GM23338 (cell line): ENCODE measurements at regions not wholly inside any gene's neighbourhood (a gene's known extent, or its start where the extent isn't known, plus 50 kb on each side); places are given as distances from the start of the nearest gene placed in this dataset.

ENCODE experiments used
- ATAC-seq: fragments of 200-7000 bp; cut with Tn5 transposase; 3 replicates; pipeline ENCODE4 v1.9.1; 2020
- DNase-seq: peaks from one replicate; pipeline ENCODE4 v3.0.0-alpha.2; 2015; ENCODE audit warnings: low spot score
- H2AFZ ChIP-seq: fragments of 200-600 bp; sonication (generic); 2 replicates; pipeline ENCODE4 v1.8.0; 2016; ENCODE audit warnings: antibody characterized with exemption, mild to moderate bottlenecking, moderate library complexity
- H3F3A ChIP-seq: fragments of 200-600 bp; sonication (generic); replicated peaks from 2 replicates; pipeline ENCODE4 v1.8.0; 2017; ENCODE audit warnings: antibody characterized with exemption, mixed run types, low read depth
- H3K27ac ChIP-seq: fragments of 200-600 bp; sonication (generic); 2 replicates; pipeline ENCODE4 v1.6.1; 2016; ENCODE audit warnings: low read depth
- H3K27me3 ChIP-seq: fragments of 200-600 bp; sonication (generic); 2 replicates; pipeline ENCODE4 v1.8.0; 2016; ENCODE audit warnings: mild to moderate bottlenecking, mixed run types, moderate library complexity; ENCODE audit not compliant: insufficient read depth
- H3K36me3 ChIP-seq: fragments of 200-600 bp; sonication (generic); 2 replicates; pipeline ENCODE4 v1.8.0; 2016; ENCODE audit warnings: mild to moderate bottlenecking; ENCODE audit not compliant: insufficient read depth
- H3K4me1 ChIP-seq: fragments of 200-600 bp; sonication (generic); 2 replicates; pipeline ENCODE4 v1.8.0; 2016; ENCODE audit warnings: mild to moderate bottlenecking, moderate library complexity; ENCODE audit not compliant: insufficient read depth
- H3K4me2 ChIP-seq: fragments of 200-600 bp; sonication (generic); 2 replicates; pipeline ENCODE4 v1.7.1; 2017; ENCODE audit warnings: mixed run types
- H3K4me3 ChIP-seq: fragments of 200-600 bp; sonication (generic); 2 replicates; pipeline ENCODE4 v1.6.1; 2016; ENCODE audit warnings: mixed run types
- H3K79me2 ChIP-seq: fragments of 200-600 bp; sonication (generic); replicated peaks from 2 replicates; pipeline ENCODE4 v1.8.0; 2017; ENCODE audit warnings: mild to moderate bottlenecking; ENCODE audit not compliant: insufficient read depth
- H3K9me2 ChIP-seq: fragments of 200-600 bp; sonication (generic); 2 replicates; pipeline ENCODE4 v1.8.0; 2017; ENCODE audit not compliant: insufficient read depth
- H4K20me1 ChIP-seq: fragments of 200-600 bp; sonication (generic); replicated peaks from 2 replicates; pipeline ENCODE4 v1.8.0; 2017; ENCODE audit warnings: mild to moderate bottlenecking; ENCODE audit not compliant: insufficient read depth
- H3K27ac Mint-ChIP-seq: 2 replicates; pipeline ENCODE4 v1.8.0; 2020; ENCODE audit warnings: inconsistent platforms, mild to moderate bottlenecking, moderate library complexity, mixed read lengths
- H3K27me3 Mint-ChIP-seq: 3 replicates; pipeline ENCODE4 v1.8.0; 2022; ENCODE audit warnings: low read depth, mild to moderate bottlenecking, moderate library complexity, mixed read lengths, inconsistent platforms; ENCODE audit not compliant: insufficient read depth, poor library complexity
- H3K36me3 Mint-ChIP-seq: 3 replicates; pipeline ENCODE4 v1.8.0; 2021; ENCODE audit warnings: low read depth, mild to moderate bottlenecking, inconsistent platforms, moderate library complexity, mixed read lengths
- H3K4me1 Mint-ChIP-seq: 3 replicates; pipeline ENCODE4 v1.8.0; 2020; ENCODE audit warnings: mild to moderate bottlenecking, inconsistent platforms, mixed read lengths
- H3K4me3 Mint-ChIP-seq: 3 replicates; pipeline ENCODE4 v1.8.0; 2021; ENCODE audit warnings: moderate library complexity, mild to moderate bottlenecking, inconsistent platforms, mixed read lengths
- H3K9me3 Mint-ChIP-seq: 3 replicates; pipeline ENCODE4 v1.8.0; 2020; ENCODE audit warnings: moderate library complexity, mild to moderate bottlenecking, inconsistent platforms, mixed read lengths
- CREB1 ChIP-seq: fragments of 250-450 bp; sonication (Bioruptor Pico); IDR thresholded peaks from 2 replicates; pipeline ENCODE4 v1.5.0; 2020; ENCODE audit warnings: low read depth, mild to moderate bottlenecking, moderate library complexity
- CTCF ChIP-seq, 2 experiments: fragments of 200-600 bp in 1 of 2; sonication (generic) in 1 of 2; conservative IDR thresholded peaks; 2 replicates each; pipeline versions ENCODE4 v1.5.1 to v1.6.1; 2016 to 2017; ENCODE audit warnings: antibody characterized with exemption in 2 of 2, low read depth in 2 of 2, mild to moderate bottlenecking in 2 of 2, moderate library complexity in 1 of 2
- ETS1 ChIP-seq: IDR thresholded peaks from 2 replicates; pipeline ENCODE4 v1.6.1; 2016; ENCODE audit warnings: antibody characterized with exemption
- EZH2 ChIP-seq: fragments of 200-600 bp; sonication (generic); IDR thresholded peaks from one replicate; pipeline ENCODE4 v1.8.0; 2017; ENCODE audit warnings: antibody characterized with exemption, mild to moderate bottlenecking, low read depth; ENCODE audit not compliant: unreplicated experiment
- EZH2phosphoT487 ChIP-seq: fragments of 200-600 bp; sonication (generic); IDR thresholded peaks from one replicate; pipeline ENCODE4 v1.8.1; 2018; ENCODE audit warnings: antibody characterized with exemption; ENCODE audit not compliant: unreplicated experiment
- JUNB ChIP-seq: IDR thresholded peaks from one replicate; pipeline ENCODE4 v1.6.1; 2016; ENCODE audit warnings: antibody characterized with exemption; ENCODE audit not compliant: unreplicated experiment
- NANOG ChIP-seq: IDR thresholded peaks from 2 replicates; pipeline ENCODE4 v1.6.1; 2016; ENCODE audit warnings: antibody characterized with exemption, borderline replicate concordance
- POLR2AphosphoS5 ChIP-seq: IDR thresholded peaks from 2 replicates; pipeline ENCODE4 v1.6.1; 2016; ENCODE audit warnings: antibody characterized with exemption, low read depth
- REST ChIP-seq: IDR thresholded peaks from one replicate; pipeline ENCODE4 v1.6.1; 2018; ENCODE audit warnings: antibody characterized with exemption; ENCODE audit not compliant: unreplicated experiment
- STAT1 ChIP-seq: IDR thresholded peaks from one replicate; pipeline ENCODE4 v1.6.1; 2016; ENCODE audit warnings: antibody characterized with exemption; ENCODE audit not compliant: unreplicated experiment
- ZNF114 ChIP-seq: fragments of 250-450 bp; sonication (Bioruptor Pico); IDR thresholded peaks from 2 replicates; pipeline ENCODE4 v1.5.0; 2020; ENCODE audit warnings: mild to moderate bottlenecking, moderate library complexity
- ZNF331 ChIP-seq: fragments of 250-450 bp; sonication (Bioruptor Pico); IDR thresholded peaks from 2 replicates; pipeline ENCODE4 v1.5.0; 2020; ENCODE audit warnings: low read depth, mild to moderate bottlenecking, moderate library complexity
- ZNF462 ChIP-seq: fragments of 250-450 bp; sonication (Bioruptor Pico); IDR thresholded peaks from 2 replicates; pipeline ENCODE4 v1.5.0; 2020; ENCODE audit warnings: mild to moderate bottlenecking, moderate library complexity

- Histone ChIP-seq H3K4me3 (no peak overlapping the region), H3K36me3 (no peaks in the 10 kb centered on the region), H3F3A (no peaks in the 10 kb centered on the region), H2AFZ (no peak overlapping the region), H3K4me1 (no peaks in the 10 kb centered on the region), H3K9me2 (no peaks in the 10 kb centered on the region), H3K4me2 (peak overlapping the region; percentile 10), H3K27me3 (no peaks in the 10 kb centered on the region), H4K20me1 (no peaks in the 10 kb centered on the region), H3K27ac (no peak overlapping the region), H3K79me2 (no peaks in the 10 kb centered on the region)
- no peaks in the 10 kb centered on the region for H3K27me3 Mint-ChIP-seq
- TF ChIP-seq ZNF114 = no peak
- no peak for TF ChIP-seq STAT1
- TF ChIP-seq ZNF331 = no peak
- TF ChIP-seq EZH2 = no peak
- TF ChIP-seq POLR2AphosphoS5 = no peak
- no peak for TF ChIP-seq ETS1
- TF ChIP-seq EZH2phosphoT487 = no peak
- no peak for TF ChIP-seq REST
- TF ChIP-seq NANOG = no peak
- TF ChIP-seq ZNF462 (CRISPR knock-in tag) = no peak
- no peak for TF ChIP-seq CTCF (conservative IDR thresholded peaks at IDR 0.05; ENCODE audit: low read depth in 2 of 2)
- no peak for TF ChIP-seq CREB1 (CRISPR knock-in tag)
- TF ChIP-seq JUNB = no peak
- ATAC-seq (0 out of 3 replicates have a peak, but pooled peaks have one; percentile 23), DNase-seq (peak; percentile 29)
- H3K4me1 Mint-ChIP-seq = peaks cover 12% of the 10 kb centered on the region
- 0 out of 3 replicates have a peak, but pooled peaks cover 4% of the 10 kb centered on the region for H3K9me3 Mint-ChIP-seq
- no peak overlapping the region for H3K4me3 Mint-ChIP-seq
- H3K36me3 Mint-ChIP-seq = no peaks in the 10 kb centered on the region; the same call in 1 of the 3 replicates
- H3K27ac Mint-ChIP-seq = no peak overlapping the region
Observed at GRCh38 chr3:77976079-77976478, 936.2 kb downstream of the ROBO2 start.
